Smooth muscle cell (in vitro differentiated cells): ENCODE measurements at regions not wholly inside any gene's neighbourhood (a gene's known extent, or its start where the extent isn't known, plus 50 kb on each side); places are given as distances from the start of the nearest gene placed in this dataset.

Source experiments
- DNase-seq: peaks from one replicate; lab custom pipeline; 2025; ENCODE audit not compliant: unreplicated experiment; lab: John Stamatoyannopoulos, UW
- H2AFZ ChIP-seq: fragments of 200-600 bp; sonication (generic); 2 replicates; pipeline ENCODE4 v1.6.0; 2016; ENCODE audit warnings: antibody characterized with exemption, low read depth, mild to moderate bottlenecking
- H3F3A ChIP-seq: fragments of 200-600 bp; sonication (generic); 2 replicates; pipeline ENCODE4 v1.6.0; 2017; ENCODE audit warnings: antibody characterized with exemption, low read depth
- H3K27ac ChIP-seq: fragments of 200-600 bp; sonication (generic); 2 replicates; pipeline ENCODE4 v1.5.1; 2016; ENCODE audit warnings: low read depth, mild to moderate bottlenecking
- H3K27me3 ChIP-seq: fragments of 200-600 bp; sonication (generic); 2 replicates; pipeline ENCODE4 v1.6.1; 2016; ENCODE audit warnings: low read depth, mild to moderate bottlenecking
- H3K36me3 ChIP-seq: fragments of 200-600 bp; sonication (generic); 2 replicates; pipeline ENCODE4 v1.5.1; 2016; ENCODE audit warnings: low read depth
- H3K4me1 ChIP-seq: fragments of 200-600 bp; sonication (generic); 2 replicates; pipeline ENCODE4 v1.5.1; 2016; ENCODE audit warnings: low read depth
- H3K4me2 ChIP-seq: fragments of 200-600 bp; sonication (generic); 2 replicates; pipeline ENCODE4 v1.6.0; 2016; ENCODE audit warnings: mild to moderate bottlenecking
- H3K4me3 ChIP-seq: fragments of 200-600 bp; sonication (generic); 2 replicates; pipeline ENCODE4 v1.5.1; 2016; ENCODE audit warnings: mild to moderate bottlenecking
- H3K79me2 ChIP-seq: fragments of 200-600 bp; sonication (generic); 2 replicates; pipeline ENCODE4 v1.6.0; 2016; ENCODE audit warnings: low read depth, mild to moderate bottlenecking
- H3K9ac ChIP-seq: fragments of 200-600 bp; sonication (generic); 2 replicates; pipeline ENCODE4 v1.6.0; 2016; ENCODE audit warnings: low read depth
- H3K9me3 ChIP-seq: fragments of 200-600 bp; sonication (generic); replicated peaks from 2 replicates; pipeline ENCODE4 v1.5.1; 2016; ENCODE audit warnings: low read depth
- H4K20me1 ChIP-seq: fragments of 200-600 bp; sonication (generic); 2 replicates; pipeline ENCODE4 v1.6.0; 2016; ENCODE audit warnings: low read depth
- WGBS: methylation state at CpG from one replicate; pipeline ENCODE4 v1.1.7; 2016; ENCODE audit warnings: low lambda C conversion rate; 5-methylcytosine and 5-hydroxymethylcytosine counted together
- TF ChIP-seq, protein P1 (sequence below): fragments of 200-600 bp; sonication (generic); IDR thresholded peaks from 2 replicates; pipeline ENCODE4 v1.5.1; 2017; ENCODE audit warnings: borderline replicate concordance, mild to moderate bottlenecking, antibody characterized with exemption; ENCODE audit not compliant: insufficient read depth, poor library complexity, severe bottlenecking

DNA sequence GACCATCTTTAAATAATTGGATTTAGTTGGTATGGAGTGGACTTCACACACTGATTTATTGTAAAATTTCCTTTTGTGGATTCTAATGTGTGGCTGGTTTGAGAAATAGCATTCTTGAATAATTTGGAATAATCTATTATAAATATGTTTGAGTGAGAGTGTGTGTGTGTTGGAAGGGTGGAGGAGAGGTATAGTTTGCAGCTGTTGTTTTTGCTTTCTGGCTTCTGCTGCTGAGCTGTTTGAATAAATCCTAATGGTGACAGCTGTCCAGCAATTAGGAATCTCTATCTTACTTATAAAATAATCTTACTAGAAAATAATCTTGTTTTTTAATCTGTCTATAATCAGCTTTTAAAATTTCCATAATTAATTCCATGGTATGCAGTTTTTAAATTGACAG is 1283.0 kb upstream of the CDH2 start:
- Histone ChIP-seq H3K4me1 (no peaks in the 10 kb centered on the region), H3K27ac (no peak overlapping the region), H3K9ac (no peak overlapping the region), H3K36me3 (no peaks in the 10 kb centered on the region), H3K79me2 (no peaks in the 10 kb centered on the region), H3K4me2 (no peak overlapping the region), H4K20me1 (no peaks in the 10 kb centered on the region), H3K4me3 (no peak overlapping the region), H2AFZ (no peak overlapping the region), H3K27me3 (no peaks in the 10 kb centered on the region), H3K9me3 (no peaks in the 10 kb centered on the region), H3F3A (no peaks in the 10 kb centered on the region)
- TF ChIP-seq, protein P1, sequence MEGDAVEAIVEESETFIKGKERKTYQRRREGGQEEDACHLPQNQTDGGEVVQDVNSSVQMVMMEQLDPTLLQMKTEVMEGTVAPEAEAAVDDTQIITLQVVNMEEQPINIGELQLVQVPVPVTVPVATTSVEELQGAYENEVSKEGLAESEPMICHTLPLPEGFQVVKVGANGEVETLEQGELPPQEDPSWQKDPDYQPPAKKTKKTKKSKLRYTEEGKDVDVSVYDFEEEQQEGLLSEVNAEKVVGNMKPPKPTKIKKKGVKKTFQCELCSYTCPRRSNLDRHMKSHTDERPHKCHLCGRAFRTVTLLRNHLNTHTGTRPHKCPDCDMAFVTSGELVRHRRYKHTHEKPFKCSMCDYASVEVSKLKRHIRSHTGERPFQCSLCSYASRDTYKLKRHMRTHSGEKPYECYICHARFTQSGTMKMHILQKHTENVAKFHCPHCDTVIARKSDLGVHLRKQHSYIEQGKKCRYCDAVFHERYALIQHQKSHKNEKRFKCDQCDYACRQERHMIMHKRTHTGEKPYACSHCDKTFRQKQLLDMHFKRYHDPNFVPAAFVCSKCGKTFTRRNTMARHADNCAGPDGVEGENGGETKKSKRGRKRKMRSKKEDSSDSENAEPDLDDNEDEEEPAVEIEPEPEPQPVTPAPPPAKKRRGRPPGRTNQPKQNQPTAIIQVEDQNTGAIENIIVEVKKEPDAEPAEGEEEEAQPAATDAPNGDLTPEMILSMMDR: no peak
- DNase-seq: no peak

DNA sequence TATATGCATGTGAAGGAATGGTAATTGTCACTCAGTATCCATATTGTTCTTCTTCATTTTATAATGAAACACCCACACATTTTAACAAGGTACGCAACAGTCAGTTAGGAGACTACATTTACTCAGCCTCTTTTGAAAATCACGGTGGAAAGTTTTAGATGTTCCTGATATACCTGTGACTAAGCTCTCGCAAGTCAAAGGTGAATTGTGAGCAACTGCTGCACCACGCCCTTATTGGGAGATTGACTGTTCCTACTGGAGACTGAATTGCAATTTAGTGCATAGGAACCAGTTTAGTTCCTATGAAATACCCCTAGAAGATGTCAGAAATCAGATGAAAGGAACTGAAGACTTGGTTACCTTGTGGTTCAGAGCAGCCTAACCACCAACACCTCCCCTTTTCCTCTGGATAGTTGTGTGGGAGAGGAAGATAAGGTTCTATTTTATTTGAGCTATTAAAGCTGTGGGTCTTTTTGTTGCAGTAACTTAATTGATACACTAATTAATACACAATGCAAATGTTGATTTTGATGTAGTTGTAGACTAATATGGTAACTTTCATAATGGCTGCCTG is 1280.5 kb upstream of the CDH2 start:
- WGBS: 73% methylated on average over 4 of the region's 4 CpGs
- Histone ChIP-seq H2AFZ (no peak overlapping the region), H3K9me3 (no peaks in the 10 kb centered on the region), H3K9ac (no peak overlapping the region), H3F3A (peaks cover 5% of the 10 kb centered on the region), H3K27ac (no peak overlapping the region), H3K79me2 (no peaks in the 10 kb centered on the region), H3K4me3 (no peak overlapping the region), H4K20me1 (no peaks in the 10 kb centered on the region), H3K4me2 (no peak overlapping the region), H3K4me1 (no peaks in the 10 kb centered on the region), H3K36me3 (no peaks in the 10 kb centered on the region), H3K27me3 (no peaks in the 10 kb centered on the region)
- TF ChIP-seq, protein P1: no peak
- DNase-seq: no peak

DNA sequence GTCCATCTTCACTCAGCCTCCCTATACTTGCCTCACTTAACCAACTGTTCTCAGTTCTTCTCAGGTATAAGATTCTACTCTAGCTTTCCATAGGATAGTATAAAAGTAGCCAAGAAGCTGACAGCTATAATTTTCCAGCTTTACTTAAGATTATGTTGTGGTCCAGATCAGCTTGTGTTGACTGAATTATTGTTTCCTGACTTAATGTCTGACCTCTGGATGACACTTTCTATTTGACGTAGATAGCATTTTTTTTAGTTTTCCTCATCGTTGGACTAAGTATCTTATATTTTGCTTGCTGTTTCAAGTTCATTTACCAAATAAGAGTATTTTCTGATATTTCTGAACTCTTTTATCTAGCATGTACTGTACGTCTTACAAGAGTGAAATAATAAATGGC is 1272.5 kb upstream of the CDH2 start:
- H2AFZ ChIP-seq: no peak overlapping the region
- H3K36me3 ChIP-seq: no peaks in the 10 kb centered on the region
- TF ChIP-seq, protein P1: no peak
- no peak overlapping the region for H3K27ac ChIP-seq
- peaks cover 5% of the 10 kb centered on the region for H3F3A ChIP-seq
- H3K9ac ChIP-seq: no peak overlapping the region
- H3K4me1 ChIP-seq: no peaks in the 10 kb centered on the region
- H4K20me1 ChIP-seq: no peaks in the 10 kb centered on the region
- H3K9me3 ChIP-seq: no peaks in the 10 kb centered on the region
- no peaks in the 10 kb centered on the region for H3K27me3 ChIP-seq
- H3K4me2 ChIP-seq: no peak overlapping the region
- 78% methylated on average over 3 of the region's 3 CpGs for WGBS
- DNase-seq: no peak
- H3K79me2 ChIP-seq: no peaks in the 10 kb centered on the region
- H3K4me3 ChIP-seq: no peak overlapping the region

DNA sequence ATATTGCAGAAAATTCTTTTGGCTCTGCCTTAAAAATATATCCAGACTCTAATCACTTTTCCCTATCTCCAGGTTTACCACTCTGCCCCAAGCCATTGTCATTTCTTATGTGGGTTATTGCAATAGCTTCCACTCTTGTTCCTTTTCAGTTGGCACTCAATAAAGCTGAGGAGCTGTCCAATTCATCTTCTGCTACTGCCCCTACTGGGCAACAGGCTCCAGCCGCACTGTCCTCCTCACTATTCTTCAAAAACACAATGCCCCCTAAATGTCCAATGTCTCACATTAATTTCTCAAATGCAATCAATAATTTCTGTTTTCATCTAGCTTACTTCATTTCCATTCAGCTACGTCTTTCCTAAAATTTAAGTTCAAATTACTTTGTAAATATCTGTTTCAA is 1262.5 kb upstream of the CDH2 start:
- H3K79me2 ChIP-seq: no peaks in the 10 kb centered on the region
- H3K4me2 ChIP-seq: no peak overlapping the region
- H2AFZ ChIP-seq: no peak overlapping the region
- TF ChIP-seq, protein P1: no peak
- H3F3A ChIP-seq: no peaks in the 10 kb centered on the region
- no peaks in the 10 kb centered on the region for H3K9me3 ChIP-seq
- H3K4me3 ChIP-seq: no peak overlapping the region
- H4K20me1 ChIP-seq: no peaks in the 10 kb centered on the region
- no peaks in the 10 kb centered on the region for H3K36me3 ChIP-seq
- H3K4me1 ChIP-seq: no peaks in the 10 kb centered on the region
- whole genome bisulfite sequencing: 95% methylated on average over 2 of the region's 2 CpGs
- H3K9ac ChIP-seq: no peak overlapping the region
- no peak for DNase-seq
- H3K27me3 ChIP-seq: no peaks in the 10 kb centered on the region
- no peak overlapping the region for H3K27ac ChIP-seq
